Suprapubic skin (tissue), 4 donors: ENCODE measurements at regions not wholly inside any gene's neighbourhood (a gene's known extent, or its start where the extent isn't known, plus 50 kb on each side); places are given as distances from the start of the nearest gene placed in this dataset.
A peak's percentile ranks its signal among the peaks of the same experiment; 100 is the strongest.

ENCODE experiments used
- DNase-seq, 2 donors: peaks; one replicate each; pipeline ENCODE4 v3.0.0-alpha.2; 2019; ENCODE audit warnings: low spot score in 2 of 2
- H3K27ac ChIP-seq: fragments of 200-600 bp; sonication (generic); one replicate; pipeline ENCODE4 v1.5.1; 2019
- H3K27me3 ChIP-seq: fragments of 200-600 bp; sonication (generic); one replicate; pipeline ENCODE4 v1.5.1; 2019
- H3K36me3 ChIP-seq: fragments of 200-600 bp; sonication (generic); one replicate; pipeline ENCODE4 v1.5.1; 2019
- H3K4me1 ChIP-seq: fragments of 200-600 bp; sonication (generic); one replicate; pipeline ENCODE4 v1.5.1; 2019
- H3K4me3 ChIP-seq: fragments of 200-600 bp; sonication (generic); one replicate; pipeline ENCODE4 v1.5.1; 2019; ENCODE audit warnings: mild to moderate bottlenecking
- H3K9me3 ChIP-seq: fragments of 200-600 bp; sonication (generic); one replicate; pipeline ENCODE4 v1.5.1; 2019
- EP300 ChIP-seq: sonication (generic); formaldehyde crosslinking; IDR thresholded peaks from one replicate; pipeline ENCODE4 v1.6.1; 2017; ENCODE audit warnings: antibody characterized with exemption
- POLR2A ChIP-seq, 2 donors: fragments of 450-650 bp; IDR thresholded peaks; one replicate each; pipeline ENCODE4 v1.6.1; 2017; ENCODE audit warnings: antibody characterized with exemption in 2 of 2, mild to moderate bottlenecking in 2 of 2, moderate library complexity in 2 of 2
- POLR2AphosphoS5 ChIP-seq, 3 donors: sonication (generic); formaldehyde crosslinking; IDR thresholded peaks; one replicate each; pipeline ENCODE4 v1.6.1; 2017; ENCODE audit warnings: antibody characterized with exemption in 3 of 3
- WGBS: methylation state at CpG from one replicate; pipeline ENCODE4 v1.1.5; 2018; 5-methylcytosine and 5-hydroxymethylcytosine counted together
- TF ChIP-seq, protein P1 (sequence below), 2 donors: fragments of 200-600 bp in 1 of 2; fragments of 450-650 bp in 1 of 2; sonication (generic) in 1 of 2; IDR thresholded peaks; one replicate each; pipeline ENCODE4 v1.5.1; 2016 to 2019; ENCODE audit warnings: antibody characterized with exemption in 2 of 2, mild to moderate bottlenecking in 1 of 2, moderate library complexity in 1 of 2

DNA sequence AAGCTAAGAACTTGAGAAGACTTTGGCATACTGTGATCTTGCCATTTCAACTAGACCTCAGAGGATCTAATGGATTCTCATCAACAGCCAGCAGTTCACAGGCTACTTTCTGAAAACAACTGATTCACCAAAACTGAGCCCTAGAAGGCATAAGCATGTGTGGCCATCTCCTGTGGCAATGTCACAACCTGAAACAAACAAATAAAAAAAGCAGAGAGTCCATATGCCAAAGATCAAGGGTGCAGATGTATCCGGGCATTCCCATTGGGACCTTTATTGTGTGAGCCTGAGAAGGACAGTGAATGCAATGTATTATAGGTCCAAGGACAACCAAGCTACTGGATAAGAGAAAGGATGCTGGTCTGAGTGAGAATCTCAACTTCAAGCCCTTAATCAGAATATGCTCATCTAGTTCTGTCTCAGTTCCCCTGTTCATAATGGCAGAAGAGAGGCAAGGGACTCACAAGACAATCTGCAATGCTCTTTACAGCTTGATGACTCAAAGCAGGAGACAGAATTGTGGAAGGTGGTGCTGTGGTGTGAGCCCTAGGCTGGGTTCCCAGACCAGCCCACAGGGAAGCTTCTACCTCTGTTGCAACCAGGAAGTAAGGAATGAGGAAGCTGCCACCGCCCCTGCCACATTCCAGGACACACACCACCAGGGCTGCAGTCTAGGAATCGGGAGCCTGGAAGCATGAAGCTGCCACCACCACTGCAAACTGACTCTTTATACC is 133.7 kb downstream of the RAP2A start:
- H3K9me3 ChIP-seq, result no peaks in the 10 kb centered on the region
- H3K36me3 ChIP-seq, result no peaks in the 10 kb centered on the region
- no peak overlapping the region for H3K4me3 ChIP-seq
- DNase-seq, result peak in 1 of 2 donors; percentile 70
- H3K27ac ChIP-seq, result no peak overlapping the region
- no peaks in the 10 kb centered on the region for H3K27me3 ChIP-seq
- H3K4me1 ChIP-seq, result peaks cover 14% of the 10 kb centered on the region
- TF ChIP-seq POLR2AphosphoS5 (IDR thresholded peaks at IDR 0.05) (no peak), EP300 (no peak), POLR2A (IDR thresholded peaks at IDR 0.05) (no peak)
- TF ChIP-seq, protein P1, sequence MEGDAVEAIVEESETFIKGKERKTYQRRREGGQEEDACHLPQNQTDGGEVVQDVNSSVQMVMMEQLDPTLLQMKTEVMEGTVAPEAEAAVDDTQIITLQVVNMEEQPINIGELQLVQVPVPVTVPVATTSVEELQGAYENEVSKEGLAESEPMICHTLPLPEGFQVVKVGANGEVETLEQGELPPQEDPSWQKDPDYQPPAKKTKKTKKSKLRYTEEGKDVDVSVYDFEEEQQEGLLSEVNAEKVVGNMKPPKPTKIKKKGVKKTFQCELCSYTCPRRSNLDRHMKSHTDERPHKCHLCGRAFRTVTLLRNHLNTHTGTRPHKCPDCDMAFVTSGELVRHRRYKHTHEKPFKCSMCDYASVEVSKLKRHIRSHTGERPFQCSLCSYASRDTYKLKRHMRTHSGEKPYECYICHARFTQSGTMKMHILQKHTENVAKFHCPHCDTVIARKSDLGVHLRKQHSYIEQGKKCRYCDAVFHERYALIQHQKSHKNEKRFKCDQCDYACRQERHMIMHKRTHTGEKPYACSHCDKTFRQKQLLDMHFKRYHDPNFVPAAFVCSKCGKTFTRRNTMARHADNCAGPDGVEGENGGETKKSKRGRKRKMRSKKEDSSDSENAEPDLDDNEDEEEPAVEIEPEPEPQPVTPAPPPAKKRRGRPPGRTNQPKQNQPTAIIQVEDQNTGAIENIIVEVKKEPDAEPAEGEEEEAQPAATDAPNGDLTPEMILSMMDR (IDR thresholded peaks at IDR 0.05), result no peak
- WGBS, result 39% methylated on average over 3 of the region's 3 CpGs

GRCh38 chr13:97568850-97569249 is 134.9 kb downstream of the RAP2A start:
- TF ChIP-seq EP300 (no peak), POLR2AphosphoS5 (IDR thresholded peaks at IDR 0.05) (no peak), POLR2A (IDR thresholded peaks at IDR 0.05) (no peak)
- TF ChIP-seq, protein P1 (IDR thresholded peaks at IDR 0.05), result no peak
- no peak overlapping the region for H3K27ac ChIP-seq
- DNase-seq, result no peak
- H3K9me3 ChIP-seq, result no peaks in the 10 kb centered on the region
- 88% methylated on average over 1 of the region's 1 CpG for WGBS
- H3K4me1 ChIP-seq, result peaks cover 14% of the 10 kb centered on the region
- H3K27me3 ChIP-seq, result no peaks in the 10 kb centered on the region
- no peak overlapping the region for H3K4me3 ChIP-seq
- H3K36me3 ChIP-seq, result no peaks in the 10 kb centered on the region

- no peak overlapping the region for H3K27ac ChIP-seq
These were observed 135.9 kb downstream of the RAP2A start for GRCh38 chr13:97569841-97570240.

GRCh38 chr13:97570442-97570841 is 136.5 kb downstream of the RAP2A start:
- Histone ChIP-seq H3K27me3 (no peaks in the 10 kb centered on the region), H3K9me3 (no peaks in the 10 kb centered on the region), H3K27ac (no peak overlapping the region), H3K4me3 (no peak overlapping the region), H3K4me1 (peaks cover 14% of the 10 kb centered on the region), H3K36me3 (no peaks in the 10 kb centered on the region)
- DNase-seq, result no peak
- TF ChIP-seq POLR2A (IDR thresholded peaks at IDR 0.05), result no peak
- TF ChIP-seq, protein P1 (IDR thresholded peaks at IDR 0.05), result no peak
- no peak for TF ChIP-seq EP300
- TF ChIP-seq POLR2AphosphoS5 (IDR thresholded peaks at IDR 0.05), result no peak
- WGBS, result 66% methylated on average over 3 of the region's 3 CpGs

More at GRCh38 chr13:97569841-97570240, 135.9 kb downstream of the RAP2A start:
- DNase-seq, result no peak
- Histone ChIP-seq H3K4me3 (no peak overlapping the region), H3K36me3 (no peaks in the 10 kb centered on the region), H3K9me3 (no peaks in the 10 kb centered on the region), H3K4me1 (peaks cover 14% of the 10 kb centered on the region), H3K27me3 (no peaks in the 10 kb centered on the region)
- WGBS, result 76% methylated on average over 8 of the region's 8 CpGs
- TF ChIP-seq POLR2AphosphoS5 (IDR thresholded peaks at IDR 0.05) (no peak), POLR2A (IDR thresholded peaks at IDR 0.05) (no peak), EP300 (no peak)
- TF ChIP-seq, protein P1 (IDR thresholded peaks at IDR 0.05), result no peak

DNA sequence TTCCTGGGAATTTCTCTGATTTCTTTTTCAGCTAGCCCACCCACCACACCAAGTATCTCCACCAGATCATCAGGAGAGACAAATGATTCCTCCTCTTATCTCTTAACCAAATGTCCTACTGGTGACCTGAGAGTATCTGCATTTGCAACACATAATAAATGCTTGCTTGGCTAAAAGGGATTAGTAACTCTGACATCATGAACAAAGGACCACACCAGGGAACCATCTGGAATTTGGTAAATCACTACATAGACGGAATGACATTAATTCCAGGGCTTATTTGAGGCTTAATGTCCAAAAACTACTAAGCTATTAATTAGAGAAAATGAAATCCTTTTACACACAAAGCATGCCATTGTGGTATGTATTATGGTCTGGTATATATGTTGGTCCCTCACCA is 139.0 kb downstream of the RAP2A start:
- H3K27ac ChIP-seq, result no peak overlapping the region
- no peak for DNase-seq
- TF ChIP-seq POLR2A (IDR thresholded peaks at IDR 0.05) (no peak), POLR2AphosphoS5 (IDR thresholded peaks at IDR 0.05) (no peak), EP300 (no peak)
- TF ChIP-seq, protein P1 (IDR thresholded peaks at IDR 0.05), result no peak
- H3K4me1 ChIP-seq, result peaks cover 8% of the 10 kb centered on the region
- no peaks in the 10 kb centered on the region for H3K9me3 ChIP-seq
- H3K4me3 ChIP-seq, result no peak overlapping the region
- WGBS, result 67% methylated on average over 1 of the region's 1 CpG
- H3K36me3 ChIP-seq, result no peaks in the 10 kb centered on the region
- H3K27me3 ChIP-seq, result no peaks in the 10 kb centered on the region
